HuH-7.5 (cell line): ENCODE measurements at regions not wholly inside any gene's neighbourhood (a gene's known extent, or its start where the extent isn't known, plus 50 kb on each side); places are given as distances from the start of the nearest gene placed in this dataset.

Source experiments
- DNase-seq: peaks from one replicate; pipeline ENCODE4 v3.0.0; 2011; ENCODE audit warnings: low spot score

DNA sequence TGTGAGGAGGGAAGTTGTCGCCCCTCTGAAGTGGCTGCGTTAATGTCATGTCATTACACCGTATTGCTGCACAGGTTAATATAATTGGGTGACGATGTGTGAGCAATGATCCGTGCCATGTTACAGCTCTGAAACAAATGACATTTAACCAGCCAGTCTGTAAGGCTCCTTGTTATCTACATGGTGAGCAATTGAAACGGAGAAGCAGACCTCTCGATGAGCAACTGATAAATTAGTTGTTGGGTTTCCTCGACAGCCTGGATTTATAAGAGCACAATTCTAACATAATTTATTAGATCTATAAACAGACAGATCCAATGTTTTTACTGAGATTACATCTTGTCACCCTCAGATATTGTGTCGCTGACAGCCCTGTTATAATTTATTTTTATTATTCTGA lies 49.9 kb upstream of the MAFB start:
- no peak for DNase-seq

DNA sequence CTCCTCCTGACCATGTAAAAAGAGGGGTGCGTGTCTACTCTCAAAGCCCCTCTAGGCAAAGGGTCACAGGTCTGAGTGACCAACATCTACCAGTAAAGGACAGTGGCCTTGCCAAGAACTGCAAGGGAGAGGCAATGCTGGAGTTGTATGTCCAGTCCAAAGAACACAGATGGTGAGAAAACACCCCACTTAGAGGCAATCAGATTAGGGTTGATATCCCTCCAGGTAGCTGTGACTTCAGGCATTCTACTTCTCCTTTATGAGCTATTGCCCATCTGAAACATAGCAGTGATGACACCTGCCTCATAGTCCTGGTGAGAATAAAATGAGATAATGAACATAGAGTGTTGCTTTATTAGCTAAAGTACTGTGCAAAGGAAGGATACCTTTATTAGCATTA lies 50.8 kb upstream of the MAFB start:
- no peak for DNase-seq

DNA sequence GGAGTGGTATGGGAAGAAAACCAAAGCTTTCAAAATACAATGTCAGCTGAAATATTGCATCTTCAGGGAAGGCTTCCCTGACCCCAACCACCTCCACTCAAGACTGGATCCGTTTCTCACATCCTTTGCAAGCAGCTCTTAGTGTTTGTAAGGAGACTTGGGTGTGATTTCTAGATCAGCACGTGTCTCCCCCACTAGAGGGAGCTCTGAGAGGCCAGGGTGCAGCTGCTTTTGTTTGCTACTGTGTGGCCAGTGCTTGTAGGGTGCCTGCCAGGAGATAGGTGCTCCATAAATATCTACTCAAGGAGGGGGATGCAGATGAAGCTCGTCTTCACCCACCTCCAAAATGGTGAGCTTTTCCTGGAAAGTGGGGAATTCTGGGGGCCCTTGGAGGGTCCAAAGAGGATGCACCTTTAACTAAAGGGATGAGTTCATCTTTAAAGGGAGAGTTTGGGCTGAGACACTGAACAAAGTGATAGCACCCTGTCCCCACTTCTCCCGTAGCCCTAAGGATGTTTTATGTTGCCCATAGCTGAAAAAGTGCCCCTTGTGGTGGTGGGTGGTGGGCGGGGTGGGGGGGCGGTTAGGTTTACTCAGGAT lies 52.6 kb upstream of the MAFB start:
- DNase-seq, result no peak

DNA sequence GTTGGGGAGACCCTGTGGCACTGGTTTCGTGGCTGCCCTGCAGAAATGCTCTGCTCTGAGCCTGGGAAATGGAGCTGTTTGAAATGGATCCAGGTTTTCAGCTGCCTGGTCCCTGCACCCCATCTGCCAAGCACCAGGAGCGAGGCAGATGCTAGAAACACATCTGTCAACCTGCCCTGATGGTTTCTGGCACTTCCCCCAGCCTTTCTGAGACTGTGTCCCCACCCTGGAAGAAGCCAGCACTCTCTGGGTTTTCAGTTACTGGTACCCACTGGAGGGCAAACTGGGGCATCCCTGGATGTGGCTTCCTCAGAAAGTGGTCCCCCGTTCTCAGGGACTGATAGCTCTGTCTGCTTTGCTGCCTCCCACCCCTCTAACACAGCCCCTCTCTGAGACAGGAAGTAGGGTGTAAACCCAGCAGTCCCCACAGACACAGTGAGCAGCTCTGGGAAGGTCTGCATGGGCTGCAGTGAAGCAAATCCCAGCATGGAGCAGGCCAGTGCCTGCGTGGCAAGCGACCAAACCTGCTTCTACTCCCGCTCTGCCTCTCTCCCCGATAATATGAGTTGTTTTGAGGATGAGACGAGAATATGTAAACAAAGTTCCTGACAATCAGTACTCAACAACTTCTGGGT lies 54.2 kb upstream of the MAFB start:
- DNase-seq, result no peak

DNA sequence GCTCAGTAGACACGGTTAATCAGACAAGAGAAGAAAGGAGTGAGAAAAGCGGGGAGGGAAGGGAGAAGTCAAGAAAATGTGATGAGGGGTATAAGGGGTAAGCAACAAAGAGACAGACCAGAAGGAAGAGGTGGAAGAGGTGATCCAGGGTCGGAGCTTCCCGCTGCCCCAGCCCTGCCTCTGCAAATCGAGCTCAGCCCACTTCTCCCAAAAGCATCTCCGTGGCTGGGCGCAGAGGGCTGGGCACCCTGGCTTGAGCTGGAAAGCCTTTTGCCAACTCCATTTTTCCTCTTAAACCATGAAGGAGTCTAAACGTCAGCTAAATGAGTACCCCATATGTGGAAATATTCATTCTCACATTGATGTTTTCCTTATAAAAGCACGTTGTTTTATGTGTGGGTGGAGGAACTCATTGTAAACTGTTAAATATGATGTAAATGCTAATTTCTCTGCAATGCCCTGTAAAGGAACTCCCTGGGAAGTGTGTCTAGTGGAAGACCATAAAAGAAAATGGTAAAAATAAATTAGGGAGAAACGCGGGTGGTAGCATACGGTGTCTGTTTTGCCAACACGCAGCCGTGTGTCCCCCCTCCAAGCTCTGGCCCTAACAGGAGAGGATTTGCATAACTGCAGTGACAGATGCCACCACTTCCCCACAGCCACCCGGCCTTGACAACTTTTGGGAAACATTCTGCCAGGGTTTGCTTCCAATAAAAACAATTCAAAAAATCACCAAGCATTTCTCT lies 55.2 kb upstream of the MAFB start:
- no peak for DNase-seq

DNA sequence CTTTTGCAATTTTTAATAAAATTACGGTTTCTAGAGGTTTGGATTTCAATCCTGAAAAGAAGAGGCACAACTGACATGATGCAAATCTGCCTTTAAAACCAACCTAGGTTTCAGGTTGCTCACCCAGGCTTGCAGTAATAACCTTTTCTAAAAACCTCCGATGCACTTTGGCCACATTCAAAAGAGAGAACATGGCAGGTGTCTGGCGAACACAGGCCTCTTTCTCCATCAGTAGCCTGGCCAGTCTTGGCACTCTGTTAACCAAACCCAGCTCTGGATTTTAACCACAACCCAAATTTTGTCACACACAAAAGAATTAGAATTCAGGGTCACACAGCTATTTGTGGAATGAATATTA lies 55.8 kb upstream of the MAFB start:
- DNase-seq, result no peak

DNA sequence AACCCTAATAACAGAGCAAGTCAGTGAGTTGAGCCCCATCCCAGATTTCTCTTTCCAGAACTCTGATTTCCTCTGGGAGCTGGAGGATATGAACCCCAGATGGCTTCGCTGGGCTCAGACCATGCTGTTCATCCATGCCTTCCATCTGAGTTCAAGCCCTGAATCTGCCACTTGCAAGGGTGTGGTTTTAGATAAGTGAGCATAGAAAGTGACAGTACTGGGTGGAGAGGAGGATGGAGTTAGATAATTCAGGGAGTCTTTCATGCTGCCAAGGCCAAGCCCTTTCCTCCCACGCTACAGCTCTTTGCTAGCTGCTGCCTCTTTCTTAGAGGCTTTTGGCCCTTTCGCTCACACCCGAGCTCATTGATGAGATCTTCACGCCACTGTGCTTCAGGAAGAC lies 57.2 kb upstream of the MAFB start:
- no peak for DNase-seq

DNA sequence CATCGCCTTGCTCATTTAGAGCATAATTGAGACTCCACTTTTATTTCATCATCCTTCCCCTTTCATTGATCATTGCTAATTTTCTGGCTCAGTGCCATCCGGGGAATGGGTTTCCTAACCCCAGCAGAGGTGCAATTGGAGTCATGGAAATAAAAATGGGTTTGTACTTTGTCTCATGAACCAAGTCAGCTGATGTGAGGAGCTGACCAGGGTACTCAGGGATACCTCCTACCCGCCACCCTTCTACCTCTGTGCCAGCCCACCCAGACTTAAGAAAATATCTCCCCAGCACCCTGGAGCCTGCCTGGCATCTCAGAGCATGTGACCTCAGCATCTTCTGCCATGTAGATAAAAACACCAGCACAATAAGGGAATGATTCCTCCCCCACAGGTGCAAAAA lies 59.1 kb upstream of the MAFB start:
- no peak for DNase-seq

DNA sequence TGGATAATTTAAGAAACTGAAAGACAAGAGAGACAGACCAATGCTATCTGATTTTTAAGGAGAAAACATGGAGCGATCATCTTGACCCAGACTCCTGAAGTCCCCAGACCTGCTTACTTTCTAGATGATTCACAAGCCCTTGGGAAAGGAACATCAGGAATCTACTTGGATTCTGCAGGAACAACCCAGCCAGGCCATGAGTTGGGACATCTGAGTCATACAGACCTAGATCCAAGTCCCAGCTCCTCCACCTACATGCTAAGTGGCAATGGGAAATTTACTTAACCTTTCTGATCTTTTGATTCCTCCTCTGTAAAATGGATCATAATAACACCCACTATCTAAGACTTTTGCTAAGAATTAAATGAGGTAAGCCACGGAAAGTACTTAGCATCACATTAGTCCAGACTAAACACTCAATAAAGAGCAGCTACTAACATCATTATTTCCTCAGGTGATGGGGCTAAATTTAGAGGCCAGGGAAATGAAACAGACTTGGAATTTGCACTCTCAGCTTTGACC lies 61.0 kb upstream of the MAFB start:
- no peak for DNase-seq

DNA sequence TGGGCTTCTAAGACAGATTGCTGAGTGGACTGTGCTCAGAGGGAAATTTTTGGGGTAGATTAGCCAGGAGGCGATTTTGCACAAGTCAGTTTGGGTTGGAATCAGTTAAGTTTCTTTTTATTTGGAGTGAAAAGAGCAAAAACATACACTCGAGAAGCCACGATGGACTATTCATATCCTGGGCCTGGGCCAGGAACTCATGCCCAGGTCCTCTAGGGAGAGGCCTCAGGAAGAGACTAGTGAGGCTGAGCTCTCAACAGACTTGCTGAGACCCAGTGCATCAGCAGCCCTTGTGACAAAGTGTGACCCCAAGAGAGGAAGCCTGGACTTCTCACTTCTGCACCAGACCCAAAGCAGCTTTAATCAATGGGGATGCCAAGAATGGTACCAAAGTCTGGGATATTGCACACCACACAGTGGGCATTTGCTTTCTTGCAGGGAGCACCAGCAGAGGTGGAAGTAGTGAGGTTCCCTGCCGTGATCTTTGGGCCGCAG lies 61.6 kb upstream of the MAFB start:
- DNase-seq, result no peak

DNA sequence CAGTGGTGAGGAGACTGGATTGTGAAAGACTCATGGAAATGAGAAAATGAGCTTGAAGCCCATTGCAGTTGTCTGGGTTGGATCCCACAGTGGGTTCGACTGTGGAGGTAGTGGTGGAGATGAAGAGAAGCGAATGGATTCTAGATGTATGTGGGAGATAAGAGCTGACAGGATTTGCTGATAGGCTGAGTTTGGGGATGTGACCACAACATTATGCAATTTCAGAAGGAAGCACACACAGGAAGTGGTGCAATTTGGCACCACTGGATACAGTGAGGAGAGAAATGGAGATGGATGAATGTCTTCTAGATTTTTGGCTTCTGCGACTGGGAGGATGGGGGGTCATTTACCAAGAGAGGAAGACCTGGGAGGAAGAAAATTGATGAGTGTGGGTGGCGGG lies 64.4 kb upstream of the MAFB start:
- no peak for DNase-seq

DNA sequence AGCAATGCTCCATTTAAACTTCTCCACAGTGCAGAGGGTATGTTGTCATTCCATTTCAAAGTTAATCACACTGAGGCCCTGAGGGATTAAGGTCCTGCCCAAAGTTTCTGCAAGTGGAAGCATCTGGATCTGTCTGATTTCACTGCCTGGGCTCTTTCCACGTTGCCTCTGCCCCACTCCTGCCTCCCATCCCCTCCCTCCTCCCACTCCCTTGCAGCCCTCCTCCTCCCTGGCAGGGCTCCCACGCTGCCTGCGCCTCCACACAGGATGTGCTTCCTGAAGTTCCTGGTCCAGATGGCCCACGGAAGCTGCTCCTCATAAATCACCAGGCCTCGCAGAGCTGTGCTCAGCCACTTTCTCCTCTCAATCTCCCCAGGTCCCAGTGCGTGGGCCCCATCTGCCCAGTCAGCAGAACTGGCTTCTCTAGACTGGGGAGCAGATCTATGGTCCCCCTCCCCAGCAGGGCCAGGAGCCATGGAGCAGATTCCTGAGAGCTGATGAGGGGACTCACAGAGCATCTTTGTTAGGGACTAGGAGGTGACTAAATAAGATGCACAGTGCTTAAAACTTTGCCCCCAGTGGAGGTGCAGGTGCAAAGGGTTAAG lies 65.4 kb upstream of the MAFB start:
- DNase-seq, result no peak

DNA sequence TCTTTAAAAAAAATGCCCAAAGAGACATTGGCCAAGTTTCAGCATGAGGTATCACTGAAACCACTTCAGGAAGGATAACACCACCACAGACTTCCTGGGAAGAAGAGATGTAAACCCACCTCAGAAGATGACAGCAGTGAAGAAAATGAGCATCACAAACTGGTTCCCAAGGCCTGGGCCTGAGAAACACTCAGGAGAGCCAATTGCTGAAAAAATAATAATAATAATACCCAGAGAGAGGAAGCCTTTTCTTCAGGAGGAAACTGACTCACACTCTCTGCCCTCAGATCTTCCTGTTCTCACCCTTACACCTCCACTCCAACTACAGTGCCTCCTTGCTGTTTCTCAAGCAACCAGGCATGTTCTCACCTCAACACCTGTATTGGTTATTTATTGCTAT lies 68.1 kb upstream of the MAFB start:
- no peak for DNase-seq

DNA sequence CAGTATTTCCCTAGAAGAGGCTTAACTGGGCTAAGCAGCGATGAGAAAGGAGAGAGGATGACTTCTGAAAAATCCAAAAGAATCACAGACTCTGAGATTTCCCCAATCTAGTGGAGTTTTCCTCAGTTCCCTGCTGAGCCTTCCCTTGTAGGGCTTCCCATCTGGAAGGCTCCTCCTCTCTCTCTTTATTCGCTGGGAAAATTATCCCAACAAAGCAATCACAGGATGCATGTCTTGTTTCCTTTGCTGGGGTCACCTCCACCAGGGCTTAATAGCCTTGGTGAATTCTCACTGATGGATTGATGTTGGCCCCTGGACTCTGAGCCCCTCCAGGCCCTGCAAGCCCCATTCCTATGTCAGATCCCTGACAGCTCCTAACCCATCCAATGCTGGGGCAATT lies 69.8 kb upstream of the MAFB start:
- no peak for DNase-seq

DNA sequence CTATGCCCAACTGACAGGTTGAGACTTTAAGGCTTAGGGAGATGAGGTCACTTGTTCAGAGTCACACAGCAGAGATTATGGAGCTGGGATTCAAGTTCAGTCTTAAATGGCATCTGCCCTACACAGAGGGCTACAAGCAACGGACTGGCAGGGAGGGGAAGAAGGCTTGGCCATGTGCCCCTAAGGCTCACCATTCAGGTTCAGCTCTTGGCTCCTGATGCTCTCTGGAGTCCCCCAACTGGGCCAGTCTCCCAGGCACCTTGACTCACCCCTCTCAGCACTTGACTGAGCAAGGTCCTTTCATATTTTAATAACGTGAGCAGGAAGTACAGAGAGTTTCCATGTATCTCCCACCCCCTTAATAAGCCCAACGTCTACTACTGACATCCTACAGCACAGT lies 71.4 kb upstream of the MAFB start:
- no peak for DNase-seq

DNA sequence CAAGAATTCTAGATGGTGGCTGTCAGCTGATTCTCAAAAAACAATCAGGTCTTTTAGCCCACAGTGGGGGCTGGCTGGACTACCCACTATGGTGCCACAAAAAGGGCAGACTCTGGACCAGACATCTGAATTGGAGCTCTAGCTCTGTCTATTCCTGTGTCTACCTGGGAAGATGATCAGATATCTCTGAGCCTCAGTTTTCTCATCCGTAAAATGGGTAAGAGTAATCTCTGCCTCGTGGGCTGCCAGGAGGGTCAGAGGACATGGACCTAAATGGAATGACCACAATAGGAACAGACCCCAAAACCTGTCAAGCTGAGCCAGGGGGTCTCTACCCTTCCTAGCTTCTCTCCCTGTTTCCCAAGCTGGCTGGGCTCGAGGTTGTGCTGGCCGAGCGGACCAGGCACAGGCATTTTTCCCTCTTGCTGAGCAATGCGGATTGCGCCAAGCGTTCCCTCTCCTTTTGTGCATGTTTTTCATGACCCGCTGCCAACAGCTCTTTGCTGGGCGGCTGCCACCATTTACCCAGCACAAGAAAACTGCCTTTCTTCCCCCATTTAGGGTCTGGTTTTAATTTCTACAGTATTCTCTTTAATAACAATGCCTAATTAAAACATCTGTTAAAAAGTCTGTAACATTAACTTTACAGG lies 74.7 kb upstream of the MAFB start:
- no peak for DNase-seq

DNA sequence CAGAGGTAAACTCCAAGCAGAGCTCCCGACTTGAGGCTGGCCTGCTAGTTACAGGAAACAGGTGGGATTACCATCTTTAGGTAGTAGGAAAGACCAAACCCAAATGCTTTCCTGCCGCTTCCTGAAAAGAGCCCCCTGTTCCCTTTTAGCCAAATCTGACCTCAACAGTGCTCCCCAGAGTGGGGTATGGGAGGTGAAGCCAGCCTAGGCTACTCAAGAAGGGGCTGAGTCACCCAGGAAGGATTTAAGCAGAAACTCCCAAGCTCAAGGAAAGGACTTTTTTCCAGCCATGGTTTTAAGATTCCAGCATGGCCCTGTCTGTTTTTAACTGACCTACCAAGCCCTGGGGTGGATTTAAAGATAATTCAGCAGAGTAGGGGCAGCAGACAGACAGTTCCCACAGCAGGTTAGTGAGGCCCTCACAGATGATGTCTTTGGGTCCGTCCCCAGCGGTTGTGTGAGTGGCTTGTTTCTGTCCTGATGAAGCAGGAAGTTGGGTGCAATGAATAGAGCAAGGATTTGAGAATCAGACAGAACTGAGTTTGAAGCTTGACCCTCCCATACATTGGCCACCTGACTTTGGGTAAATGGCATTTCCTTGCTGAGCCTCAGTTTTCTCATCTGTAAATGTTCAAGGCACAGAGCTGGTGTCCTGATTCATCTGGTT lies 76.9 kb upstream of the MAFB start:
- no peak for DNase-seq

DNA sequence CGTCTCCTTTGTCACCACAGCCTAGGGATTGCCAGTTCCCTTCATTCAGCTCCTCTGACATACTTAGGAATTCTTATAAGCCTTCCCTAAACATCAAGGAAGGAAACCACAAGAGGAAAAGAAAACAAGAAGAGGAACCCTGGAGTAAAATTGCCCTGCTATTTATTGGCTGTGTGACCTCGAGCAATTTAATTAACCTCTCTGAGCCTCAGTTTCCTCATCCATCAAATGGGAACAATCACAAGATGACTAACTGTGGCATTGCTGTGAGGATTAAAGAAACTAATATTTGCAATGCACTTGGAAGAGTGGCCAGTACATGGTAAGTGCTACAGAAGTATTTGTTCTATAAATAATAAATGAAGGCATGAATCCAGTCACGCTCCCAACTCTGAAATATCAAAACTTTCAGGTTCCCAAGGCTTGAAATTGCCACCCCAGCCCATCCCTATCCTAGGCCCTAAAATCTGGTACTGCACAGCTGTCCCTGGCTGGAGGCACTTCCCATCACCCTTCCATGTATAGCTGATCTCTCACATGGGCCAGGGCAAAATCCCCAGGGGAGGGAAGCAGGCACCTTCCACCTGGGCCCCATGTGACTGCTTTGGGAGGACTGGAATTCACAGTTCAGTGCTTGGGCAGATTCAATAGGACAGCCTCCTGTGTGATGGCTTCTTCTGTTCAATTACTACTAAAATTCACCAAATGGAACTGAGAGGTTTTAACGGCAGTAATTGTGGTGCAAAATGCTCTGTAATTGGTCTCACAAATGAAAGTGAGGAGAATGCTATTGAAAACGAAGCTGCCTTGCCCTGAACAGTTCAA lies 78.0 kb upstream of the MAFB start:
- DNase-seq, result no peak

DNA sequence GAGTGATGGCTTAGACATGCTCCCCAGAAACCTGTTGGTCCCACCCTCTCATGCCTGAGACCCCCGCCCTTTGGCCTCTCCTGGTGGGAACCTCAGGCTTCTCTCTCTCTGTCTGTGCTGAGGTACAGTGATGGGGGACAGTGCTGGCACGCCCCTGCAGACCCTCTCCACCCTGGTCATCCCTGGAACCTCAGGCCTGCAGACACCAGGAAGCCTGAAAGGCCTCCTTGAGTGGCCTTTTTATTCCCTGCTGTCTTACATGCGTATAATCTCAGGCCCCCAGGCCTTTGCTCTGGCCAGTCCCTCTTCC lies 78.5 kb upstream of the MAFB start:
- no peak for DNase-seq

DNA sequence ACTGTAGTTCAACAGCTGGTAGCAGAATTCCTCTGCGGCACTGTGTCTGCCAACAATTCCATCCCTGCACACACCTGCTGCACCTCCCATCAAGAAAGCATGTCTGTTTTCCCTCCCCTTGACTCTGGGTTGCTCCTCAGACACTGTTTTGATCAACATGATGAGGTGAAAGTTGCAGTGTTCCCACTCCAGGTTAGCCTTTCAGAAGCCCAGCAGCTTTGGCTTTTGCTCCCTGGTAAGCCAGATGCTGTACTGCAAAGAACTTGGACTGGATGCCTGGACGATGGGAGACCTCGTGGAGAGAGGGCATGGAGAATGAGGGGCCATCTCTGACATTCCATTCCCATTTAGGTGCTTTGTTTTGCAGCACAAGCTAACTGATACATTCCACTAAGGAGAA lies 79.1 kb upstream of the MAFB start:
- DNase-seq, result no peak

DNA sequence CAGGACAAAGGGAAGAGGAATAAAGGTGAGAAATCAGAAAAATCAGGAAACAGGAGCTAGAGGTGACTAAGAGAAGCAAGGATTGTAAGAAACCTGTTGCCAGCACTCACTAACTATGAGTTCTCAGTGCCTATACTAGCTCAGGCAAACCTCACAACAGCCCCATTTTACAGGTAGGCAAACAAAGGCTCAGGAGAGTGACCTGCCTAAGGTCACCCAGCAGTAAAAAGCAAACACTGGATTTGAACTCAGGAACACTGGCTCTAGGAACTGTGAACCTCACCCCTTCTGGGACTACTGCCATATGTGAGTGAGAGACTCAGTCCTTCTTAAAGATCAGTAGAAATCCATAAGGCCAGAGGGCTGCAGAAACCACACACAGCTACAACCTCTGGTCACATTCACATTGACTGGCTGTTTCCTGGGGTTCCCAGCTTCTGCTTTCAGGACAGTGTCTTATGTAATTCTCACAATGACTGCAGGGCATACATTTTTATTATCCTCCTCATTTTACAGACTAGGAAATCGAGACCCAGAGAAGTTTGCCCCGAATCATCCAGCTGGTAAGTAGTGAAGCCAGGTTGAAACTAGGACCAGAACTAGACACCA lies 80.7 kb upstream of the MAFB start:
- no peak for DNase-seq
